ENCODE measurements at regions not wholly inside any gene's neighbourhood (a gene's known extent, or its start where the extent isn't known, plus 50 kb on each side); places are given as distances from the start of the nearest gene placed in this dataset.

DNA sequence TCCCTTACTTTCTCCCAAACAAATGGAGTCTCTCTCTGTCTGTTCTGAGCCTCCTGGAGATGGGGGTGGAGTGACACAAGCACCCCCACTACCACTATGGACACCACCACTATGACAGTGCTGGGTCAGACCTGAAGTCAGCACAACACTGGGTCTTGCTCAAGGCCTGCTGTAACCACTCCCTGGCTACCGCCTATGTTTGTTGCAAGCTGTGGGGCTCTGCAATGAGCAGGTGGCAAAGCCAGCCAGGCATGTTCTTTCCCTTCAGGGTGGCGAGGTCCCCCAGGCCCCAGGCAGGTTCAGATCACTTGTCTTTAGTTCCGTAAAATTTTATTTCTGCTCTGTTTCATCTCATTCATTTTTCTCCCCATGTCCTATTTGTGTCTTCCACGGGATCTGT lies 349.8 kb downstream of the TMEM121 start:
- TF ChIP-seq TCF12 (IDR thresholded peaks at IDR 0.05; ENCODE audit: low read depth) (no peak), CEBPB (IDR thresholded peaks at IDR 0.05) (no peak), EP300 (IDR thresholded peaks at IDR 0.05; ENCODE audit: borderline replicate concordance) (no peak), YY1 (IDR thresholded peaks at IDR 0.05; ENCODE audit: low read depth) (no peak)
- TF ChIP-seq, protein P1, sequence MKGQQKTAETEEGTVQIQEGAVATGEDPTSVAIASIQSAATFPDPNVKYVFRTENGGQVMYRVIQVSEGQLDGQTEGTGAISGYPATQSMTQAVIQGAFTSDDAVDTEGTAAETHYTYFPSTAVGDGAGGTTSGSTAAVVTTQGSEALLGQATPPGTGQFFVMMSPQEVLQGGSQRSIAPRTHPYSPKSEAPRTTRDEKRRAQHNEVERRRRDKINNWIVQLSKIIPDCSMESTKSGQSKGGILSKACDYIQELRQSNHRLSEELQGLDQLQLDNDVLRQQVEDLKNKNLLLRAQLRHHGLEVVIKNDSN (IDR thresholded peaks at IDR 0.05): no peak
